ENCODE measurements at regions not wholly inside any gene's neighbourhood (a gene's known extent, or its start where the extent isn't known, plus 50 kb on each side); places are given as distances from the start of the nearest gene placed in this dataset.

DNA sequence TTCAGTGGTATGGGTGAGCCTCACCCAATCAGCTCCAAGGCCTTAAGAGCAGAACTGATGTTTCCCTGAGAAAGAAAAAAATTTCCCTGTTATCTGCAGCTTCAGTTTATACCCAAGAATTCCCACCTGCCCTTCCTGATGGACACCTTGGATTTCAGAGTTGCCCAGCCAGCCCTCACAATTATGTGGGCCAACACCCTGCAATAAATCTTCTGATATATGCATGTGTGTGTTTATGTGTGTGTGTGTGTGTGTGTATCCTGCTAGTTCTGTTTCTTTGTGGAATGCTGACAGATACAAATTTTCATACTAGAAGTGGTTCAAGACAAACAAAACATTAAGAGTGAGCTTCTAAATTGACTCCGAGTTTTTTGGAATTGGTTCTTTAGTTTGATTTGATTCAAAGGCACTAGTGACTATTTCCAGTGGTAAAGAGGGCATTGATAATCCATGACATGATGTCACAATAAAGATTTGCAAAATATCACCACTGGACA lies 246.6 kb upstream of the BTBD3 start:
- H3K4me2 ChIP-seq = no peak overlapping the region
- no peaks in the 10 kb centered on the region for H3K36me3 ChIP-seq (ENCODE audit: insufficient read depth)
- H3K4me1 ChIP-seq (ENCODE audit: low read depth, poor library complexity, severe bottlenecking) = no peaks in the 10 kb centered on the region
- no peaks in the 10 kb centered on the region for H4K20me1 ChIP-seq (ENCODE audit: insufficient read depth)
- no peak overlapping the region for H3K9ac ChIP-seq
- no peaks in the 10 kb centered on the region for H3K27me3 ChIP-seq (ENCODE audit: insufficient read depth, low read depth)
- TF ChIP-seq, protein P1, sequence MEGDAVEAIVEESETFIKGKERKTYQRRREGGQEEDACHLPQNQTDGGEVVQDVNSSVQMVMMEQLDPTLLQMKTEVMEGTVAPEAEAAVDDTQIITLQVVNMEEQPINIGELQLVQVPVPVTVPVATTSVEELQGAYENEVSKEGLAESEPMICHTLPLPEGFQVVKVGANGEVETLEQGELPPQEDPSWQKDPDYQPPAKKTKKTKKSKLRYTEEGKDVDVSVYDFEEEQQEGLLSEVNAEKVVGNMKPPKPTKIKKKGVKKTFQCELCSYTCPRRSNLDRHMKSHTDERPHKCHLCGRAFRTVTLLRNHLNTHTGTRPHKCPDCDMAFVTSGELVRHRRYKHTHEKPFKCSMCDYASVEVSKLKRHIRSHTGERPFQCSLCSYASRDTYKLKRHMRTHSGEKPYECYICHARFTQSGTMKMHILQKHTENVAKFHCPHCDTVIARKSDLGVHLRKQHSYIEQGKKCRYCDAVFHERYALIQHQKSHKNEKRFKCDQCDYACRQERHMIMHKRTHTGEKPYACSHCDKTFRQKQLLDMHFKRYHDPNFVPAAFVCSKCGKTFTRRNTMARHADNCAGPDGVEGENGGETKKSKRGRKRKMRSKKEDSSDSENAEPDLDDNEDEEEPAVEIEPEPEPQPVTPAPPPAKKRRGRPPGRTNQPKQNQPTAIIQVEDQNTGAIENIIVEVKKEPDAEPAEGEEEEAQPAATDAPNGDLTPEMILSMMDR (conservative IDR thresholded peaks at IDR 0.05; ENCODE audit: low read depth, low read length) = no peak
- no peaks in the 10 kb centered on the region for H3K79me2 ChIP-seq (ENCODE audit: insufficient read depth, low read depth)
- no peak overlapping the region for H3K4me3 ChIP-seq (IDR thresholded peaks at IDR 0.05; ENCODE audit: insufficient read depth, low read depth, low read length)
- no peak overlapping the region for H3K27ac ChIP-seq
- H2AFZ ChIP-seq (ENCODE audit: low read depth) = no peak overlapping the region

DNA sequence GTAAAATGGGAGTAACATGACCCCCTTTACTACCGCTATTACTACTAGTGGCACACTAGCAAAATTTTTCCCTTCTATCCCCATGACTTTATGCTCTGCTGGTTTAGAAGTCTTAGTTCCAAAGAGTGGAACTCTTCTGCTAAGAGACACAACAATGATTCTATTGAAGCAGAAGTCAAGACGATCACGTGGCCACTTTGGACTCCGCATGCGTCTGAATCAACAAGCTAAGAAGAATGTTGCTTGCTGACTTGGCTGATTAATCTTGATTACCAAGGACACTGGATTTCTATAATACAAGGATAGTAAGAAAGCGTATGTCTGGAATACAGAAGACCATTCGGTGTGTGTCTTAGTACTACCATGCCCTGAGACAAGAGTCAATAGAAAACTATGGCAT lies 244.7 kb upstream of the BTBD3 start:
- Histone ChIP-seq H3K27me3 (ENCODE audit: insufficient read depth, low read depth) (no peaks in the 10 kb centered on the region), H3K4me2 (no peak overlapping the region), H3K36me3 (ENCODE audit: insufficient read depth) (no peaks in the 10 kb centered on the region), H2AFZ (ENCODE audit: low read depth) (no peak overlapping the region), H3K27ac (no peak overlapping the region), H4K20me1 (ENCODE audit: insufficient read depth) (no peaks in the 10 kb centered on the region), H3K4me1 (ENCODE audit: low read depth, poor library complexity, severe bottlenecking) (peaks cover 5% of the 10 kb centered on the region), H3K79me2 (ENCODE audit: insufficient read depth, low read depth) (no peaks in the 10 kb centered on the region), H3K9ac (no peak overlapping the region), H3K4me3 (IDR thresholded peaks at IDR 0.05; ENCODE audit: insufficient read depth, low read depth, low read length) (no peak overlapping the region)
- TF ChIP-seq, protein P1 (conservative IDR thresholded peaks at IDR 0.05; ENCODE audit: low read depth, low read length) = no peak

DNA sequence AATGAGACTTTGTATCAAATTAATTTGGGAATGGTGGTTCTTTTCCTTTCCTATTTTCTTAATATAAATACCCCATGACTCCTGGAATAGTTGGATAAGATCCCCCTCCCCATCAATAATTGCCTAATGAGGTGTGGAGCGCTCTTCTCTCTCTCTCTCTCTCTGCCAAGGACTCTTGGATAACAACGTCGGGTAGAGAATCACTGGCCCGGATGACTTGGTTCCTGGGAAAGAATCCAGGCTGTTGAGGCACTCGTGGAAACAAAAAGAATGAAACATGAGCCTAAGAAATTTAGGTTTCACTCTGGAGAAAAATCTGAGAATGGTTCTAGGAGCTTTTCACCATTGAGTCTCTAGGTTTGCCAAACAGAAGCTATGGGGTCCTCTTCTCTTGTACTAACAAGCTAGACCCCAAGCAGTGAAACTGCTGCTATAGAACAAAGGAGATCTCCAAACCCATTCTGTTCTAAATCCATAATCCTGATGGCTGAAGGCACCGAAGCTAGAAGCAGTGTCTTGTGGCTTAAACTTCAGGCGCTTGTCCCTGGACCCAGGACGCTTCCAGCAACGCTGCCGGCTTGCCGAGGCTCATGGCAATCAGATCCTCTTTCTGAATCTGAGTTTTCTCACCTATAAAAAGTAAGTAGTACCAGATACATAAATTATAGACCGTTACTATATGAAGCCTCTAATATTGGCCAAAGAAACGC lies 241.6 kb upstream of the BTBD3 start:
- no peaks in the 10 kb centered on the region for H3K79me2 ChIP-seq (ENCODE audit: insufficient read depth, low read depth)
- no peaks in the 10 kb centered on the region for H3K27me3 ChIP-seq (ENCODE audit: insufficient read depth, low read depth)
- H3K4me3 ChIP-seq (IDR thresholded peaks at IDR 0.05; ENCODE audit: insufficient read depth, low read depth, low read length) = no peak overlapping the region
- no peak overlapping the region for H3K27ac ChIP-seq
- TF ChIP-seq, protein P1 (conservative IDR thresholded peaks at IDR 0.05; ENCODE audit: low read depth, low read length) = no peak
- H3K4me2 ChIP-seq = no peak overlapping the region
- H3K36me3 ChIP-seq (ENCODE audit: insufficient read depth) = no peaks in the 10 kb centered on the region
- H3K9ac ChIP-seq = no peak overlapping the region
- H3K4me1 ChIP-seq (ENCODE audit: low read depth, poor library complexity, severe bottlenecking) = peaks cover 5% of the 10 kb centered on the region
- H2AFZ ChIP-seq (ENCODE audit: low read depth) = no peak overlapping the region
- H4K20me1 ChIP-seq (ENCODE audit: insufficient read depth) = no peaks in the 10 kb centered on the region

DNA sequence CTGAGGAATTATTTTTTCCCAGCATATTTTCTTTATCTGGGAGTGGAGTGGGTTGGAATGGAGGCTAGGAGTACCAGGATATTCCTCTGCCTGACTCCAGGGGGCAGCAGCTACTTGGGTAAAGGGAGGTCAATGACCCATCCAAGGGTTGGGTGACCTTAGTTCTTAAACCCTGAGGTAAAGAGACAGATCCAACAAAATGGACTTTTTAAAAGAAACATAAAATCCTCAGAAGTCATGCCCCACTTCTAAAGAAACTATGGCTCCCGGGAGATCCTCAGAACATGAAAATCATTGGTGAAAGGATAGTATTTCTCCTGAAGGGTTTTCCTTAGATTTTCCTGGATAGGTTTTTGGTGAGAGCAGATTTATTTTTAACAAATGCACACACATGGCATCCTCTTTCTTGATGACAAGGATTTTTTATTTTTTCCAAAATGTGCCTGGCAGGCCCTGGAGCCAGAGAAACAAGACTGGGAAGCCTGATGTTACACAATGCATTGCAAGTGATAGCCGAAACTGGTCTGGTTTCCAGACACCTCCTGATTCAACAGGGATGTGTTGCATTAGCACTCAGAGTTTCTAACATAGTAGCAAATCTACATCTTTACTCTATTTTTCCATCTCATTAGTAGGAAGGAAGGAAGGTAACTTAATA lies 240.9 kb upstream of the BTBD3 start:
- H3K4me2 ChIP-seq = no peak overlapping the region

More for the DNA sequence above, 240.9 kb upstream of the BTBD3 start:
- Histone ChIP-seq H3K4me3 (IDR thresholded peaks at IDR 0.05; ENCODE audit: insufficient read depth, low read depth, low read length) (no peak overlapping the region), H4K20me1 (ENCODE audit: insufficient read depth) (no peaks in the 10 kb centered on the region), H3K9ac (no peak overlapping the region), H3K79me2 (ENCODE audit: insufficient read depth, low read depth) (no peaks in the 10 kb centered on the region), H3K27me3 (ENCODE audit: insufficient read depth, low read depth) (no peaks in the 10 kb centered on the region), H3K27ac (no peak overlapping the region), H2AFZ (ENCODE audit: low read depth) (no peak overlapping the region), H3K4me1 (ENCODE audit: low read depth, poor library complexity, severe bottlenecking) (peaks cover 5% of the 10 kb centered on the region), H3K36me3 (ENCODE audit: insufficient read depth) (no peaks in the 10 kb centered on the region)
- TF ChIP-seq, protein P1 (conservative IDR thresholded peaks at IDR 0.05; ENCODE audit: low read depth, low read length) = peak; percentile 85

All from KMS-11 (cell line).